Astrocyte (in vitro differentiated cells and primary cell): ENCODE measurements at regions not wholly inside any gene's neighbourhood (a gene's known extent, or its start where the extent isn't known, plus 50 kb on each side); places are given as distances from the start of the nearest gene placed in this dataset.

Experiments
- EZH2 ChIP-seq: IDR thresholded peaks from 2 replicates; pipeline ENCODE4 v1.6.1; 2012; ENCODE audit warnings: mild to moderate bottlenecking, low read length, inconsistent platforms; ENCODE audit not compliant: insufficient read depth
- TF ChIP-seq, protein P1 (sequence below): IDR thresholded peaks from 2 replicates; pipeline ENCODE4 v1.5.1; 2011; ENCODE audit warnings: low read depth, mild to moderate bottlenecking, inconsistent platforms, low read length, moderate library complexity; ENCODE audit not compliant: insufficient read depth

- TF ChIP-seq, protein P1, sequence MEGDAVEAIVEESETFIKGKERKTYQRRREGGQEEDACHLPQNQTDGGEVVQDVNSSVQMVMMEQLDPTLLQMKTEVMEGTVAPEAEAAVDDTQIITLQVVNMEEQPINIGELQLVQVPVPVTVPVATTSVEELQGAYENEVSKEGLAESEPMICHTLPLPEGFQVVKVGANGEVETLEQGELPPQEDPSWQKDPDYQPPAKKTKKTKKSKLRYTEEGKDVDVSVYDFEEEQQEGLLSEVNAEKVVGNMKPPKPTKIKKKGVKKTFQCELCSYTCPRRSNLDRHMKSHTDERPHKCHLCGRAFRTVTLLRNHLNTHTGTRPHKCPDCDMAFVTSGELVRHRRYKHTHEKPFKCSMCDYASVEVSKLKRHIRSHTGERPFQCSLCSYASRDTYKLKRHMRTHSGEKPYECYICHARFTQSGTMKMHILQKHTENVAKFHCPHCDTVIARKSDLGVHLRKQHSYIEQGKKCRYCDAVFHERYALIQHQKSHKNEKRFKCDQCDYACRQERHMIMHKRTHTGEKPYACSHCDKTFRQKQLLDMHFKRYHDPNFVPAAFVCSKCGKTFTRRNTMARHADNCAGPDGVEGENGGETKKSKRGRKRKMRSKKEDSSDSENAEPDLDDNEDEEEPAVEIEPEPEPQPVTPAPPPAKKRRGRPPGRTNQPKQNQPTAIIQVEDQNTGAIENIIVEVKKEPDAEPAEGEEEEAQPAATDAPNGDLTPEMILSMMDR = no peak
- TF ChIP-seq EZH2 = no peak
Observed at GRCh38 chr18:64234321-64234720, 85.4 kb upstream of the LINC00305 start.
